LoVo (cell line): ENCODE measurements at regions not wholly inside any gene's neighbourhood (a gene's known extent, or its start where the extent isn't known, plus 50 kb on each side); places are given as distances from the start of the nearest gene placed in this dataset.

ENCODE experiments used
- DNase-seq: peaks from one replicate; pipeline ENCODE4 v3.0.0-alpha.2; 2016; ENCODE audit warnings: low spot score

DNA sequence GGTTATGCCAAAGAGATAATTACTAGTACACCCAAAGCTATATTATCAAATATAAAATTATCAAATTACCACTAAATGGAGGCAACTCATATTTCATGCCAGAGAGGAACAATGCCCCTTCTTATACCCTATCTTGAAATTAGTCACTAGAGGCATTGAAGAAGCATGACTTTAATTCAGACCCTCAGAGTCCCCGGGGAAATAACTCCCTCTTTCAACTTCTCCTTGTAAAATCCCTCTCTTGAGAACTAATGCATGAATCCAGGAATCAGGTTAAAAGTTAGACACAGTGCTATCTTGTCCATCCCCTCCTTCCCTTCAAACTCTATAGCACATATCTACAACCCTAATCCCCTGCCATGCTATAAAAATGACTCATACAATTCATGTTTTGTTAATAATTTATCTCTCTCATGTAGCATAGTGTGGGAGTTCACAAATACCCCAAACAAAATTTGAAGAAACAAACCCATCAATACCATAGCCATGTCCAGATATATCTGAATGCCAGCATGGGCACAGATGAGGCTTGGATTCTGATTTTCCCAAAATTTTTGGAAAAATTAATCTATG is 665.4 kb downstream of the KCNA4 start:
- no peak for DNase-seq

- DNase-seq: peak; percentile 48
Measured at GRCh38 chr11:29343465-29344333, 673.1 kb downstream of the KCNA4 start.

GRCh38 chr11:29336727-29337575 is 679.9 kb downstream of the KCNA4 start:
- no peak for DNase-seq

DNA sequence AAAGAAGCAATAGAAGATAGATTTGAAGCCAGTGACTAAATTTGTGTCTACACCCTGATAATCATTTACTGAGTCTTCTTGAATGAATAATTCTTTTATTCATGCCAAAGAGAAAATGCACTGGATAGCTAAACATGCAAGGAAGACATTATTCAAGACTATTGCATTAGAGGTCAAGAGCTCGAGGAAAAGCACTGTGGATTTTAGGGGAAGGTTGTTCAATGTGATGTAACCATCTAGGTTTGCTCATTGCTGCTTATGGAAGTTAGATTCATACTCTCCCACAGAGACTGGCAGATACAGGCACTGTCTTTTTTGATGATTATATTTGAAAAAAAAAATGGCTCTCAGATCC is 682.1 kb downstream of the KCNA4 start:
- DNase-seq: no peak

DNA sequence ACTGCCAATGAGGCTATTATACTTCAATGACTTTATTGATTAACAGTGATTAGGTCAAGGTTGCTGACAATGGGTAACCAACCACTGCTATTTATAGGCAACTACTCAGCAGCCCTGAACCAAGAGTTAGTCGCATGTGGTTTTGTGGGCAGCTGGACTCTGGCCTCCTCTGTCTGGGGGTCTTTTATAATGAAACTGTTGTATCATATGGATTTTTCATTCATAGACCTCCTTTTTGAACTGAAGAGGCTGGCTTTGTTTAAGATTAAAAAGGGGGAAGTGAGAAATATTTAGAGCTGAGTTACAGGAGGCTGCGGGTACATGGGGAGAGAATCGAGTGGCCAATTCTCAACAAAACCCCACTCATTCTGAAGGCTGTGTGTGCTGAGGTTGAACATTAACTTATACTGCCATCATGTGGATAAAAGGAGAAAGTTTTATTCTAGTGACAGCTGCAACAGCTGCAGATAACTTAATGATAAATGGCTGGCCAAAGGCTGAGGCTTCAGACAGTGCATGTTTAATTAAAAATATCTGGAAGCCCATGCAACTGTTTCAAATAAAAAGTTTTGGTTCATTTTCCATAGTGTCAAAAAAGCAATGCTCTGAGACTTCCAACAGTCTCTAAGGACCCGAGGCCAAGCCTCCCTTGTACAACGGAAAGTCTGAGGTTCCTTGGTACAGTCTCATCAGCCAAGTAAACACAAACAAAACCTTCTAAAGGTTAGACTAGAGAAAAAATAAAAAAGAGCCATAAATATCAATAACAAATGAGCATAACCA is 682.6 kb downstream of the KCNA4 start:
- peak; percentile 34 for DNase-seq

DNA sequence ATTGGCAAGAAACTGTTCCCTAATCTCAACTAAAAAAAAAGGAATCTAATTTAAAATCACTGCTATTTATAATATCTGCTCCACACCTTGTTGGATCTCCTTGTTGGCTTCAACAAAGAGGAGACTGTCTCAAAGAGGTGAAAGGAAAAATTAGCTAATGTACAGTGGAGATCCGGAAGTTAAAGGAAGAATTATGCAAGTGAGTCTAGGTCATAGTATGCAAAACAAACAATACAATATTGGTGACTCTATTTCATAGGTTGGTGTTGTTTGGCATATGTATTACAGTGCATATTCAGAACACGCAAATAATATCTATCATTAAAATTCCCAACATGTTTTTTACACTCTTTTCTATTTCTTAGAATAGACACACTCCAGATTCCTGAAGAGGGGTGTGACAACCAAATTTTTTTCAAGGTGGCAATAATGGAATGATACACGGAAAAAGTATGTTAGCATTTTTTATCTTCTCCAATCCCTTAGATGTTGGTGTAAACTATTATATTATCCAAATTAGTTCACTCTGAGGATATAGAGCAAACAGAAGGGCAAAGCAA is 685.3 kb downstream of the KCNA4 start:
- no peak for DNase-seq

- DNase-seq: peak; percentile 33
Measured at GRCh38 chr11:29328961-29329441, 687.8 kb downstream of the KCNA4 start.

DNA sequence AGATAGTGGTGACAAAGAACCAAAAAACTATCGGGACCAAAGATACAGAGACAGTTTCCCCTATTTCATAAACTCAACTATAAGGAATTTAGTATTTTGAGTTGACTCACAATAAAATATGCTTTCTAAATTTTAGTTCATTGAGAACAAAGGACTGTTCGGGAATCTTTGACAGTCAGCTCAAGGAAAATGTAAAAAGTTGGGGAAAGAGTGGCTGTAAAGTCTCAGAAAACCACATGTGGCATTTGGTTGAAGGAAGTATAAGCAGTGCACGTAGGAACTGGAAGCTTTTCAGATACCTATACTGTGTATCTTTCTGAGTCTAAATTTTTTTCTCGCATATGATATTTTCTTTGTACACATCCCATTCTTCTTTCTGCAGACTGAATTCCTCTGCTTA is 688.9 kb downstream of the KCNA4 start:
- no peak for DNase-seq

DNA sequence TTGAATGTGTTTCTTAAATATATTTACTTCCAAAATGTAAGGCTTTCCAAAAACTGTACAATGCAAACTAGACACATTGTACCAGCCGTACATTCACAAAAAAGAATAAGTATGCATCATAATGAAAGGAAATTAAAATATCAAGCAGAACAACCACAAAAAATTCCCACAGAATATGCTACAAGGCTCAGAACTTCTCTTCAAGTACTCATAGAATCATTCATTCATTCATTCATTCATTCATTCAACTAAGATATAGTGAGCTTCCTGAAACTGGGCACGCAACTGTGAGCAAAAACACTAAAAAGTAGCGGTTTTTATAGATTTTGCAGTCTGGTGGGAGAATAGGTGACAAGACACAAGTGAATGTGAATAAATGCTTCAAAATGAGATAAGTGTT is 690.1 kb downstream of the KCNA4 start:
- no peak for DNase-seq

DNA sequence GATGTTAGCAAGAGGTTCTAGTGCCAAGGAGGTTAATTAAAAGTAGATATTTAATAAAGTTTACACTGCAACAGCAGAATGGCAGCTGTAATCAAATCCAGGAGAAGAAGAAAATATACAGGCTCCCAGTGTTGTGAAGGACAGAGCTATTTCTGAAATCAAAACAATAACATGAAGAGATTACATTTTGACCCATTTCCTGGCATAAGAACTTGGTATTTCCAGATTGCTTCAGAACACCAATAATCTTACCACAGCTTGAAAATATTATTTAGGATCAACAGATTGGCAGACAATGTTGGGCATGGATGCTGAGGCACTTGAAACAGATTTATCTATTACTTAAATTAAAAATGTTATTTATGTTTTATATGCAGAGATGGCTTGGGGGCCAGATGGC is 692.5 kb downstream of the KCNA4 start:
- DNase-seq: no peak

DNA sequence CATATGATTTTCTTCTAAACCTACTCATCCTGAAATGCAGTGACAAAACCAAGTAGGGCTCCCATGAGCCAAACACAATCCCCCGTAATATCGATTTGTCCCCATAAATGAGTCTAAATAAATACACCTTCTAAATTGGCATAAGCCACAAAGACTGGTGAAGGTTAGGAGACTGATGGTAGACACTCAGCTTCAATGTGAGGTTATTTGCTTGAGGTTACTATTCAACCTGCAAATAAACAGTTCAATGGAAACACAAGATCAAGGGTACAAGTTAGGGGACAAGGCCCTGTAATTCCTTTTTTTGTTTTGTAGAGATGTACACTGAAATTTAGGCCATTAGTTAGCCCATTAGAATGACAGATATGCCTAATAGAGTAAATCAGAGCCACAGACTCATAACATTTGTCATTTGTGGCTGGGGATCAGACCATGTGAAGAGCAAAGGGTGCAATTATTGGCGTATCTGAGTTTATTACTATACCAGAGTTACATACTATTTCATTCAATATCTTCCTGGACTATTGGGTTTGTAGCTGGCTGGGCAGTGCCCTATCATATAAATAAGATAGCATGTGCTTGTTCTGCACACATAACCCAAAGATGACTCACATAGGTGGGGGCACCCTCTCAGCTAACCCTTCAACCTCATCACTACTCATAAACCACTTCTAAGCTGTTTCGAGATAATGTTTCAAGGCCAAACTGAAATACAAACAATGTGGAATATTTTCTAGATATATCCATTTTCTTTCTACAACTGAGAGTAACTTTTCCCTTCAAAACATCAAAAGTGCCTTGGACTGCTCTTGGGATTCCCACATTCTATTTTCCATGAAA is 695.3 kb downstream of the KCNA4 start:
- peak; percentile 31 for DNase-seq

DNA sequence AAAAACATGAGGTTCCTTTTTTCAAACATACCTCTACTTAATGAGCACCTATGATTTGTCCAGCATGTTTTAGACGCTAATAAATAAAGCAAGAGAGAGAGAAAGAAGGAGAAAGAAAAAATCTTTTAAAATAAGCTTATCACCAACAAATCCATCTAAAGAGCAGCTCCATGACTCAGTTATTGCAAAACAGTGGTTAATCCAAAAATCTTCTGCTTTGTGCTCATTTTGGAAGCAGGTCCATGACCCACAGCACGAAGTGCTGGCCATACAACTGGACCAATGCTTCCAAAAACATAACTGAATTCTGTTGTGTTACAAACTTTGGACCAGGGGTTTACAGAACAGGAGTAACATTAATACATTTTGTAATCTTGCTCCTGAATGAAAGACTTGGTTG is 696.6 kb downstream of the KCNA4 start:
- no peak for DNase-seq

GRCh38 chr11:29319210-29319609 is 697.6 kb downstream of the KCNA4 start:
- DNase-seq: no peak

GRCh38 chr11:29318134-29318845 is 698.5 kb downstream of the KCNA4 start:
- no peak for DNase-seq

GRCh38 chr11:29317694-29318093 is 699.1 kb downstream of the KCNA4 start:
- no peak for DNase-seq

DNA sequence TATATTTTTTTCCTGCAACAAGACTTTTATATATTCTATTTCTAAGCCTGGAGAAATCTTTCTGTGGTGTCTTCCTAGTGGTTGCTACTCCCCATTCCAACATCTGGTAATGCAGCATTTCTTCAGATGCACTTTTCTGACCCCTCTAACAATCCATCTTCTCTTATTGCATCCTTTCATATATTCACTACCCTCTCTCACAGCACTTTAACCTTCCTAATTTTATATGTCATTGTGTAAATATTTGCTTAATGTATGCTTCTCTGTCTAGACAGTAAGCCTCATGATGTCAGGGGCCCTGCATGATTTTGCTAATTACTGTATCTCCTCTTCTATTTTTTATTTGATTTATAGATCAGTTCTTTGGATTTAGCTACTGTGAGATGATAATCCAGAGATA is 701.6 kb downstream of the KCNA4 start:
- DNase-seq: no peak

DNA sequence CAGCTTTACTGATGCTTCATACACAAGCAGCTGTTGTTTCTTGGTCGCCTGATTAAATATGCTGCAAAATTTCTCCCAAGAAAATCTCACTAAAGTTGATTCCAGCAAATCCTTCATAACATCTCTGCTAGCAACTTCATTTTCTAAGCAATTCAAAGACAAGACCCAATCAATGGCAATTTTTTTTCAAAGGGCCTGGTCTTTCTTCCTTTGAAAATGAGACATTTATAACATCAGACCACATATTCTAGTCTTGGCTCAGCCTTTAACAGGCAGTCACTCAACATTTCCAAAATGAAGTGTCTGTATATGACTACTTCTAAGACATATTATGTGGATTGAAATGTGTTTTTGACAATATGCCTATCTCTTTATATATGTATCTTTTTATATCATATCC is 702.6 kb downstream of the KCNA4 start:
- DNase-seq: no peak

DNA sequence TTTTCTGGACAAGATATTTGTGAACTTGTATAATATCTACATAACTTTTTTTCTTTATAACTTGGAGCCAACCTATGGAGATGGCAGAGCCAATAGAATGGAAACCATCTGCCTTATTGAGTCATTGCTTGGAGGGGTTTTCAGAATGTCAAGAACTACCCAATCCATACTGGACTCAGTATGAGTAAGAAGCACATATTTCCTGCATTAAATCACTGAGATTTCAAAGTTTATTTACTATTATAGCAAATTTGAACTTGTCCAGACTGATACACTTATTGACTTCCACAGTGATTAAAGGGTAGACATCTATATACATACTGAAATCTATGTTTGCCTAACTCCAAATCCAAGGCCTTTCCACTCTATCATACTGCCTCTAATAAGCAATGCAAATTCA is 704.0 kb downstream of the KCNA4 start:
- no peak for DNase-seq

DNA sequence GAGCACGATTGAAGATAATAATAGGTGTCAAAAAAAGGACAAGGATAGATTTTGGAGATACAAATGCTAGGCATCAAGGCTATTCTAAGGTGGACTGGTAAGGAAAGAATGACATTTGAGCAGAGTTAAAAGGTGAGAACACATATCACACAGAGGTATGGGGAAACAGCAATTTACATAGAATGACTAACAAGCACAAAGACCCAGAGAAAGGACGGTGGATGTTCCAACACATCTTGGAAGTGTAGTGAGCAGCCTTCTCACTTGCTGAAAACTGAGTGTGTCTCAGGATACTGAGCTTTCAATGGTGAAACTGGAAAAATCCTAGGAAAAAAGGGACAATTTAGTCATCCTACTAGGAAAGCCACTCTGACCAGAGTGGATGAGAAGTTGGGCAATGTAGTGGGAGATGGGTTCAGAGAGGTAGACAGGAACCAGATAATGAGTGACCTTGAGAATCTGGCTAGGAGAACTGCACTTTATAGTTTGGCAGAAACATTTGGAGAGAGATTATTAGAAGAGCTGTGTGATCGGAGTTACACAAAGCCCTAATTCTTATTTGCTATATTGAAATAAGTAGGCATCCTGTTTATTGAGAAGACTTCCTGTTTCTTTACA is 706.0 kb downstream of the KCNA4 start:
- no peak for DNase-seq

- DNase-seq: no peak
Measured at GRCh38 chr11:29309992-29310391, 706.8 kb downstream of the KCNA4 start.
